SK-N-MC (cell line): ENCODE measurements at regions not wholly inside any gene's neighbourhood (a gene's known extent, or its start where the extent isn't known, plus 50 kb on each side); places are given as distances from the start of the nearest gene placed in this dataset.

Source experiments
- EZH2 ChIP-seq: fragments of 200-600 bp; sonication (generic); IDR thresholded peaks from one replicate; pipeline ENCODE4 v1.6.1; 2017; ENCODE audit warnings: antibody characterized with exemption
- FOXP2 ChIP-seq: optimal IDR thresholded peaks from 2 replicates; pipeline ENCODE3; 2011; ENCODE audit warnings: mild to moderate bottlenecking, moderate library complexity; ENCODE audit not compliant: insufficient read depth; ENCODE audit errors: extremely low read length, control extremely low read depth
- POLR2AphosphoS5 ChIP-seq: IDR thresholded peaks from 2 replicates; pipeline ENCODE4 v1.6.1; 2012; ENCODE audit warnings: mild to moderate bottlenecking, low read depth, low read length, borderline replicate concordance

DNA sequence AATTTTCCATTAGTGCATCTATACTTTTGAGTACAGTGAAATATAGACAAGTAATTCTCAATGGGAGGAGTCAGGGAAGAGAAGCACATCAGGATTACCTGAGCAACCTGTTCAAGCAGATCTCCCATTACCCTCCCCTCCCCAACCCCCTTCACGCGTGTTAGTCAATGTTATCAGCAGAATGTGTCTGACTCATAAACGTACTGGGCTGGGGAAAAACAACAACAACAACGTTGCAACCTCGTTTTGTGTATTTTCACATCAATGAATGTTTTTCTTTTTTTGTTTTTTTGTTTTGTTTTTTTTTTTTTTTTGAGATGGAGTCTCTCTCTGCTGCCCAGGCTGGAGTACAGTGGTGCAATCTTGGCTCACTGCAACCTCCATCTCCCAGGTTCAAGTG, 287.0 kb upstream of the STXBP5 start:
- no peak for TF ChIP-seq POLR2AphosphoS5
- no peak for TF ChIP-seq EZH2
- no peak for TF ChIP-seq FOXP2
